ENCODE measurements at regions not wholly inside any gene's neighbourhood (a gene's known extent, or its start where the extent isn't known, plus 50 kb on each side); places are given as distances from the start of the nearest gene placed in this dataset.

GRCh38 chr6:146904596-146904995 is 299.6 kb upstream of the STXBP5 start:
- peak overlapping the region; percentile 99 for H3K27ac ChIP-seq (ENCODE audit: low read length)
- H3K4me3 ChIP-seq (ENCODE audit: low read depth in 2 of 2, low read length in 2 of 2) = no peak overlapping the region
- TF ChIP-seq SIN3A (IDR thresholded peaks at IDR 0.05; ENCODE audit: borderline replicate concordance, insufficient read depth, low read depth, low read length) (no peak), POLR2AphosphoS5 (IDR thresholded peaks at IDR 0.05; ENCODE audit: low read depth, low read length) (no peak), REST (IDR thresholded peaks at IDR 0.05; ENCODE audit: insufficient read depth in 1 of 2, low read depth in 2 of 2, low read length in 1 of 2) (no peak), TCF7L2 (IDR thresholded peaks at IDR 0.05; ENCODE audit: low read depth, low read length) (no peak)
- TF ChIP-seq, protein P1, sequence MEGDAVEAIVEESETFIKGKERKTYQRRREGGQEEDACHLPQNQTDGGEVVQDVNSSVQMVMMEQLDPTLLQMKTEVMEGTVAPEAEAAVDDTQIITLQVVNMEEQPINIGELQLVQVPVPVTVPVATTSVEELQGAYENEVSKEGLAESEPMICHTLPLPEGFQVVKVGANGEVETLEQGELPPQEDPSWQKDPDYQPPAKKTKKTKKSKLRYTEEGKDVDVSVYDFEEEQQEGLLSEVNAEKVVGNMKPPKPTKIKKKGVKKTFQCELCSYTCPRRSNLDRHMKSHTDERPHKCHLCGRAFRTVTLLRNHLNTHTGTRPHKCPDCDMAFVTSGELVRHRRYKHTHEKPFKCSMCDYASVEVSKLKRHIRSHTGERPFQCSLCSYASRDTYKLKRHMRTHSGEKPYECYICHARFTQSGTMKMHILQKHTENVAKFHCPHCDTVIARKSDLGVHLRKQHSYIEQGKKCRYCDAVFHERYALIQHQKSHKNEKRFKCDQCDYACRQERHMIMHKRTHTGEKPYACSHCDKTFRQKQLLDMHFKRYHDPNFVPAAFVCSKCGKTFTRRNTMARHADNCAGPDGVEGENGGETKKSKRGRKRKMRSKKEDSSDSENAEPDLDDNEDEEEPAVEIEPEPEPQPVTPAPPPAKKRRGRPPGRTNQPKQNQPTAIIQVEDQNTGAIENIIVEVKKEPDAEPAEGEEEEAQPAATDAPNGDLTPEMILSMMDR (IDR thresholded peaks at IDR 0.05) = no peak
- H3K36me3 ChIP-seq (ENCODE audit: control insufficient read depth, insufficient read depth, low read length) = no peaks in the 10 kb centered on the region
- ChIA-PET CTCF (no interaction called here), POLR2A (interaction anchor here (0.6 to 0.7 kb wide), 4 partner anchors 17 to 157 kb away, joined by 3 to 8 read pairs (median 6); no protein-coding TSS in a partner anchor)
- BruUV-seq (replicated peaks) = no TSS peak
- no peaks in the 10 kb centered on the region for H3K9me3 ChIP-seq (ENCODE audit: control insufficient read depth, insufficient read depth, low read depth, low read length)
- peaks cover 33% of the 10 kb centered on the region for H3K4me1 ChIP-seq (ENCODE audit: control insufficient read depth, insufficient read depth, low read length)
- intact Hi-C loops (cut with micrococcal nuclease; ENCODE audit: unreplicated experiment) = loop anchor here (2.0 kb wide), 1 partner anchor 298 kb away; no protein-coding TSS in a partner anchor
- no peaks in the 10 kb centered on the region for H3K27me3 ChIP-seq (ENCODE audit: control insufficient read depth, insufficient read depth, low read length)
- DNase-seq (ENCODE audit: low read depth, low spot score) = no peak
- in situ Hi-C loops (cut with HindIII; ENCODE audit: low pct_unique_long_range_greater_than_20kb, low sequenced_read_pairs) = no loop called here
- ATAC-seq = no peak

GRCh38 chr6:146905181-146905704 is 299.0 kb upstream of the STXBP5 start:
- no peaks in the 10 kb centered on the region for H3K9me3 ChIP-seq (ENCODE audit: control insufficient read depth, insufficient read depth, low read depth, low read length)
- intact Hi-C loops (cut with micrococcal nuclease; ENCODE audit: unreplicated experiment) (loop anchor here (2.0 kb wide), 1 partner anchor 298 kb away; no protein-coding TSS in a partner anchor), in situ Hi-C loops (cut with HindIII; ENCODE audit: low pct_unique_long_range_greater_than_20kb, low sequenced_read_pairs) (no loop called here)
- H3K4me1 ChIP-seq (ENCODE audit: control insufficient read depth, insufficient read depth, low read length) = peaks cover 33% of the 10 kb centered on the region
- no peak for DNase-seq (ENCODE audit: low read depth, low spot score)
- no TSS peak for BruUV-seq (replicated peaks)
- H3K27me3 ChIP-seq (ENCODE audit: control insufficient read depth, insufficient read depth, low read length) = no peaks in the 10 kb centered on the region
- ChIA-PET CTCF (no interaction called here), POLR2A (interaction anchor here (0.6 to 0.7 kb wide), 2 partner anchors 16 to 157 kb away, joined by 7 to 8 read pairs; no protein-coding TSS in a partner anchor)
- H3K4me3 ChIP-seq (ENCODE audit: low read depth in 2 of 2, low read length in 2 of 2) = no peak overlapping the region
- ATAC-seq = peak; percentile 97
- H3K36me3 ChIP-seq (ENCODE audit: control insufficient read depth, insufficient read depth, low read length) = no peaks in the 10 kb centered on the region
- peak overlapping the region; percentile 99 for H3K27ac ChIP-seq (ENCODE audit: low read length)
- TF ChIP-seq SIN3A (IDR thresholded peaks at IDR 0.05; ENCODE audit: borderline replicate concordance, insufficient read depth, low read depth, low read length) (0 out of 2 replicates have a peak, but pooled peaks have one; percentile 61), TCF7L2 (IDR thresholded peaks at IDR 0.05; ENCODE audit: low read depth, low read length) (peak; percentile 87), REST (IDR thresholded peaks at IDR 0.05; ENCODE audit: insufficient read depth in 1 of 2, low read depth in 2 of 2, low read length in 1 of 2) (peak in 1 of 2 experiments; percentile 38; a peak in 1 of 4 replicates), POLR2AphosphoS5 (IDR thresholded peaks at IDR 0.05; ENCODE audit: low read depth, low read length) (peak; percentile 93)
- TF ChIP-seq, protein P1 (IDR thresholded peaks at IDR 0.05) = no peak
